ENCODE measurements at regions not wholly inside any gene's neighbourhood (a gene's known extent, or its start where the extent isn't known, plus 50 kb on each side); places are given as distances from the start of the nearest gene placed in this dataset.
"Not testable (repeated sequence)": the region's sequence is repeated elsewhere in the genome, so short reads cannot be mapped to it uniquely, and the experiment has no call there.

DNA sequence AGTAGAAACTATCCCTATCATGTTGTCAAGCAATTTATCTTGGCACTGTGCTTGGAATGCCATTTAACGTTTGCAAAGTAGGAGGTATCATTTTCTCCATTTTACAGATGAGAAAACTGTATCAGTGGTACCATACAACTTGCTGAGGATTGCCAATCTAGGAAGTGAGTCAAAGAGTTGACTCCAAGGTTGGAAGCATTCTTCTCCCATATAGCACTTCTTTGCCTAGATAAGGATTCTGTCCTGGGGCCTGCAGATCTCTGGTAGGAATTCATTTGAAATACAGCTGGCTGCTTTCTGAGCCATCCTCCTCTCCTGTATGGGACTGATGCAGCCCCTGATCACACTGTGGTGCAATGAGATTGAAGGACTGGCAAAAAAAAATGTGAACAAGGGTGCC lies 170.2 kb downstream of the ALDH1A2 start:
- TF ChIP-seq, protein P1, sequence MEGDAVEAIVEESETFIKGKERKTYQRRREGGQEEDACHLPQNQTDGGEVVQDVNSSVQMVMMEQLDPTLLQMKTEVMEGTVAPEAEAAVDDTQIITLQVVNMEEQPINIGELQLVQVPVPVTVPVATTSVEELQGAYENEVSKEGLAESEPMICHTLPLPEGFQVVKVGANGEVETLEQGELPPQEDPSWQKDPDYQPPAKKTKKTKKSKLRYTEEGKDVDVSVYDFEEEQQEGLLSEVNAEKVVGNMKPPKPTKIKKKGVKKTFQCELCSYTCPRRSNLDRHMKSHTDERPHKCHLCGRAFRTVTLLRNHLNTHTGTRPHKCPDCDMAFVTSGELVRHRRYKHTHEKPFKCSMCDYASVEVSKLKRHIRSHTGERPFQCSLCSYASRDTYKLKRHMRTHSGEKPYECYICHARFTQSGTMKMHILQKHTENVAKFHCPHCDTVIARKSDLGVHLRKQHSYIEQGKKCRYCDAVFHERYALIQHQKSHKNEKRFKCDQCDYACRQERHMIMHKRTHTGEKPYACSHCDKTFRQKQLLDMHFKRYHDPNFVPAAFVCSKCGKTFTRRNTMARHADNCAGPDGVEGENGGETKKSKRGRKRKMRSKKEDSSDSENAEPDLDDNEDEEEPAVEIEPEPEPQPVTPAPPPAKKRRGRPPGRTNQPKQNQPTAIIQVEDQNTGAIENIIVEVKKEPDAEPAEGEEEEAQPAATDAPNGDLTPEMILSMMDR (conservative IDR thresholded peaks at IDR 0.05; ENCODE audit: low read depth, low read length): no peak
- H3K4me3 ChIP-seq (ENCODE audit: low read depth, low read length): no peak overlapping the region
- no peak for DNase-seq (ENCODE audit: low read depth)

DNA sequence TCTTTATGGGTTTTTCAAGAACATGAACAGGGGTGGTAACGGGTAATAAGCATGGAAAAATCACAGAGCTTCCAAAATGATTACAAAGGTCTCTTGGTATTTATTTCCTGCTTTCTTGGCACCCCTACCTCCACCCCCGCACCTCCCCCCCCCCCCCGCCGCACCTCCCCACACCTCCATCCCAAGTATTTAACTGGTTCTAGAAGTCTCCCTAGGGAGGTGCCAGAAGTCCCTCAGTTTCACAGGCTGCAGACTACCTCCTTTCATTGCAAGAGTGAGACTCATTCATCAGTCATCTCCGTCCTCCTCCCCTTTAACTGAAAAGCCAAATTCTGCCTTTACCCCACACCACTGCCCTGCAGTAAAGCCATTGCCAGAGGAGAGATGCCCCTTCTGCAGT lies 169.4 kb downstream of the ALDH1A2 start:
- DNase-seq (ENCODE audit: low read depth): no peak
- no peak overlapping the region for H3K4me3 ChIP-seq (ENCODE audit: low read depth, low read length)
- TF ChIP-seq, protein P1 (conservative IDR thresholded peaks at IDR 0.05; ENCODE audit: low read depth, low read length): no peak

DNA sequence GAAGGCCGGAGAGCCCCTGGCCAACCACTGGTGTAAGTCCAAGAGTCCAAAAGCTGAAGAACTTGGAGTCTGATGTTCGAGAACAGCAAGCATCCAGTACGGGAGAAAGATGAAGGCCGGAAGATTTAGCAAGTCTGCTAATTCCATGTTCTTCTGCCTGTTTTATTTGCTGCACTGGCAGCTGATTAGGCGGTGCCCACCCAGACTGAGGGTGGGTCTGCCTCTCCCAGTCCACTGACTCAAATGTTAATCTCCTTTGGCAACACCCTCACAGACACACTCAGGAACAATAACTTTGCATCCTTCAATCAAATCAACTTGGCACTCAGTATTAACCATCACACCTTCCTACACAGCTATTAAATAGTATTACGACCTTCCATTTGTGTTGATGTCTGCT lies 168.6 kb downstream of the ALDH1A2 start:
- DNase-seq (ENCODE audit: low read depth); H3K4me3 ChIP-seq (ENCODE audit: low read depth, low read length): not testable (repeated sequence)

DNA sequence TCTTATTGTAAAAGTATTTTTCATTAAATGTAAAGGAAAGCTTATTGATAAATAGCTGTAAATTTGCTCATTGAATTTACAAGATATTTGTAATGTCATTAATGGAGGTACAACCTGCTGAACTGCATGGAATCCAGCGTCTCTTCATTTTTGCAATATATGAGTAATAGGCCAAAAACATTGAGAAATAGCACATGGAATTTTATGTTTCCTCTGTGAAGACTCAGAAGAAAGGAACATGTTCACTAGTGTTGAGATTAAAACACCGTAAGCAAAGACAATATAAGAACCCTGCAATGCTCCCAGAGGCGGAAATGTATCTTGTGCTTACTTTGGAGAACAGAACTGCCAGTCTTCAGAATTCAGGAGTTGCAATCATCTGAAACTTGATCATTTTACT lies 167.6 kb downstream of the ALDH1A2 start:
- DNase-seq (ENCODE audit: low read depth): no peak
- H3K4me3 ChIP-seq (ENCODE audit: low read depth, low read length): no peak overlapping the region

DNA sequence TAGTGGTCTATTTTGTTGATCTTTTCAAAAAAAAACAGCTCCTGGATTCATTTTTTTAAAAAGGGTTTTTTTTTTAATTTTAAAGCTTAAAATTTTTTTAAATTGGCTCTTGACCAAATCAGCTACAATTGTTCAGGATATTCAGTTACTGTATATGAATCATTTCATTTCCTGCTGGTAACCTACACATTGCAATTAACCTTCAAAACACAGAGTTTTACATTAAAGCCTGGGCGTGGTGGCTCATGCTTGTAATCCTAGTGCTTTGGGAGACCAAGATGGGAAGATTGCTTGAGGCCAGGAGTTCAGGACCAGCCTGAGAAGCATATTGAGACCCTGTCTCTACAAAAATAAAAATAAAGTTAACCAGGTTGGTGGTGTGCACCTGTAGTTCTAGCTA lies 163.4 kb downstream of the ALDH1A2 start:
- no peak overlapping the region for H3K4me3 ChIP-seq (ENCODE audit: low read depth, low read length)
- DNase-seq (ENCODE audit: low read depth): no peak
- TF ChIP-seq, protein P1 (conservative IDR thresholded peaks at IDR 0.05; ENCODE audit: low read depth, low read length): no peak

More for the DNA sequence above, 167.6 kb downstream of the ALDH1A2 start:
- TF ChIP-seq, protein P1 (conservative IDR thresholded peaks at IDR 0.05; ENCODE audit: low read depth, low read length): no peak

Data from choroid plexus epithelial cell (primary cell).